ENCODE measurements at regions not wholly inside any gene's neighbourhood (a gene's known extent, or its start where the extent isn't known, plus 50 kb on each side); places are given as distances from the start of the nearest gene placed in this dataset.

GRCh38 chr3:22296601-22297000 lies 545.6 kb upstream of the ZNF385D start:
- Mint-ChIP-seq H3K4me1 (no peaks in the 10 kb centered on the region), H3K4me3 (no peak overlapping the region), H3K36me3 (no peaks in the 10 kb centered on the region), H3K27ac (no peak overlapping the region), H3K9me3 (peaks cover 21% of the 10 kb centered on the region)
- ATAC-seq, result no peak
- no peak for DNase-seq (ENCODE audit: low spot score in 2 of 2)

GRCh38 chr3:22297436-22297835 lies 546.4 kb upstream of the ZNF385D start:
- H3K4me3 Mint-ChIP-seq, result no peak overlapping the region
- peaks cover 21% of the 10 kb centered on the region for H3K9me3 Mint-ChIP-seq
- H3K27ac Mint-ChIP-seq, result no peak overlapping the region
- ATAC-seq (no peak), DNase-seq (ENCODE audit: low spot score in 2 of 2) (no peak)
- H3K36me3 Mint-ChIP-seq, result no peaks in the 10 kb centered on the region
- H3K4me1 Mint-ChIP-seq, result no peaks in the 10 kb centered on the region

- ATAC-seq, result no peak
- no peaks in the 10 kb centered on the region for H3K36me3 Mint-ChIP-seq
Observed at GRCh38 chr3:22306454-22306853, 555.4 kb upstream of the ZNF385D start.

GRCh38 chr3:22308871-22309270 lies 557.9 kb upstream of the ZNF385D start:
- no peak overlapping the region for H3K4me3 Mint-ChIP-seq
- peaks cover 15% of the 10 kb centered on the region for H3K9me3 Mint-ChIP-seq
- H3K4me1 Mint-ChIP-seq, result no peaks in the 10 kb centered on the region
- no peak overlapping the region for H3K27ac Mint-ChIP-seq
- ATAC-seq (no peak), DNase-seq (ENCODE audit: low spot score in 2 of 2) (no peak)
- H3K36me3 Mint-ChIP-seq, result no peaks in the 10 kb centered on the region

More at GRCh38 chr3:22306454-22306853, 555.4 kb upstream of the ZNF385D start:
- no peak for DNase-seq (ENCODE audit: low spot score in 2 of 2)
- H3K4me1 Mint-ChIP-seq, result no peaks in the 10 kb centered on the region
- peaks cover 23% of the 10 kb centered on the region for H3K9me3 Mint-ChIP-seq
- no peak overlapping the region for H3K4me3 Mint-ChIP-seq
- H3K27ac Mint-ChIP-seq, result no peak overlapping the region

GRCh38 chr3:22315925-22316324 lies 564.9 kb upstream of the ZNF385D start:
- no peak overlapping the region for H3K27ac Mint-ChIP-seq
- peaks cover 16% of the 10 kb centered on the region for H3K9me3 Mint-ChIP-seq
- DNase-seq (ENCODE audit: low spot score in 2 of 2) (no peak), ATAC-seq (no peak)
- no peaks in the 10 kb centered on the region for H3K4me1 Mint-ChIP-seq
- H3K36me3 Mint-ChIP-seq, result no peaks in the 10 kb centered on the region
- no peak overlapping the region for H3K4me3 Mint-ChIP-seq

GRCh38 chr3:22318325-22318724 lies 567.3 kb upstream of the ZNF385D start:
- no peak overlapping the region for H3K27ac Mint-ChIP-seq
- no peak overlapping the region for H3K4me3 Mint-ChIP-seq
- ATAC-seq, result no peak
- peaks cover 28% of the 10 kb centered on the region for H3K9me3 Mint-ChIP-seq
- DNase-seq (ENCODE audit: low spot score in 2 of 2), result no peak
- no peaks in the 10 kb centered on the region for H3K4me1 Mint-ChIP-seq
- H3K36me3 Mint-ChIP-seq, result no peaks in the 10 kb centered on the region

GRCh38 chr3:22319446-22319845 lies 568.4 kb upstream of the ZNF385D start:
- Mint-ChIP-seq H3K9me3 (peaks cover 31% of the 10 kb centered on the region), H3K36me3 (no peaks in the 10 kb centered on the region), H3K4me1 (no peaks in the 10 kb centered on the region), H3K4me3 (no peak overlapping the region), H3K27ac (no peak overlapping the region)
- DNase-seq (ENCODE audit: low spot score in 2 of 2) (no peak), ATAC-seq (no peak)

GRCh38 chr3:22322861-22323260 lies 571.9 kb upstream of the ZNF385D start:
- Mint-ChIP-seq H3K27ac (no peak overlapping the region), H3K36me3 (no peaks in the 10 kb centered on the region), H3K4me1 (no peaks in the 10 kb centered on the region), H3K4me3 (no peak overlapping the region), H3K9me3 (peaks cover 29% of the 10 kb centered on the region)
- DNase-seq (ENCODE audit: low spot score in 2 of 2) (no peak), ATAC-seq (no peak)

GRCh38 chr3:22326305-22326704 lies 575.3 kb upstream of the ZNF385D start:
- no peak overlapping the region for H3K27ac Mint-ChIP-seq
- H3K9me3 Mint-ChIP-seq, result peaks cover 34% of the 10 kb centered on the region
- no peak for ATAC-seq
- no peaks in the 10 kb centered on the region for H3K36me3 Mint-ChIP-seq
- H3K4me1 Mint-ChIP-seq, result no peaks in the 10 kb centered on the region
- DNase-seq (ENCODE audit: low spot score in 2 of 2), result no peak
- H3K4me3 Mint-ChIP-seq, result no peak overlapping the region

- no peaks in the 10 kb centered on the region for H3K36me3 Mint-ChIP-seq
- ATAC-seq (no peak), DNase-seq (ENCODE audit: low spot score in 2 of 2) (no peak)
- no peak overlapping the region for H3K4me3 Mint-ChIP-seq
- H3K27ac Mint-ChIP-seq, result no peak overlapping the region
- H3K4me1 Mint-ChIP-seq, result no peaks in the 10 kb centered on the region
- peaks cover 14% of the 10 kb centered on the region for H3K9me3 Mint-ChIP-seq
Observed at GRCh38 chr3:22334996-22335395, 584.0 kb upstream of the ZNF385D start.

- no peaks in the 10 kb centered on the region for H3K4me1 Mint-ChIP-seq
- no peak for ATAC-seq
Observed at GRCh38 chr3:22349215-22349851, 598.3 kb upstream of the ZNF385D start.

GRCh38 chr3:22351806-22352205 lies 600.8 kb upstream of the ZNF385D start:
- DNase-seq (ENCODE audit: low spot score in 2 of 2), result no peak
- Mint-ChIP-seq H3K36me3 (no peaks in the 10 kb centered on the region), H3K27ac (no peak overlapping the region), H3K4me1 (no peaks in the 10 kb centered on the region), H3K4me3 (no peak overlapping the region), H3K9me3 (peaks cover 12% of the 10 kb centered on the region)
- ATAC-seq, result no peak

More at GRCh38 chr3:22349215-22349851, 598.3 kb upstream of the ZNF385D start:
- Mint-ChIP-seq H3K36me3 (no peaks in the 10 kb centered on the region), H3K9me3 (peaks cover 11% of the 10 kb centered on the region), H3K4me3 (no peak overlapping the region), H3K27ac (no peak overlapping the region)
- DNase-seq (ENCODE audit: low spot score in 2 of 2), result no peak

GRCh38 chr3:22353126-22353525 lies 602.1 kb upstream of the ZNF385D start:
- ATAC-seq (no peak), DNase-seq (ENCODE audit: low spot score in 2 of 2) (no peak)
- H3K4me3 Mint-ChIP-seq, result no peak overlapping the region
- no peak overlapping the region for H3K27ac Mint-ChIP-seq
- no peaks in the 10 kb centered on the region for H3K4me1 Mint-ChIP-seq
- no peaks in the 10 kb centered on the region for H3K36me3 Mint-ChIP-seq
- peaks cover 10% of the 10 kb centered on the region for H3K9me3 Mint-ChIP-seq

- ATAC-seq (no peak), DNase-seq (ENCODE audit: low spot score in 2 of 2) (no peak)
- Mint-ChIP-seq H3K36me3 (no peaks in the 10 kb centered on the region), H3K4me1 (no peaks in the 10 kb centered on the region), H3K4me3 (no peak overlapping the region), H3K27ac (no peak overlapping the region), H3K9me3 (peaks cover 10% of the 10 kb centered on the region)
Observed at GRCh38 chr3:22358334-22358733, 607.3 kb upstream of the ZNF385D start.

GRCh38 chr3:22360164-22360563 lies 609.2 kb upstream of the ZNF385D start:
- no peaks in the 10 kb centered on the region for H3K36me3 Mint-ChIP-seq
- no peak for ATAC-seq
- H3K9me3 Mint-ChIP-seq, result peaks cover 3% of the 10 kb centered on the region
- H3K27ac Mint-ChIP-seq, result no peak overlapping the region
- no peak overlapping the region for H3K4me3 Mint-ChIP-seq
- no peak for DNase-seq (ENCODE audit: low spot score in 2 of 2)
- no peaks in the 10 kb centered on the region for H3K4me1 Mint-ChIP-seq

- Mint-ChIP-seq H3K9me3 (peaks cover 3% of the 10 kb centered on the region), H3K36me3 (no peaks in the 10 kb centered on the region), H3K4me1 (no peaks in the 10 kb centered on the region), H3K4me3 (no peak overlapping the region), H3K27ac (no peak overlapping the region)
- ATAC-seq (no peak), DNase-seq (ENCODE audit: low spot score in 2 of 2) (no peak)
Observed at GRCh38 chr3:22360970-22361369, 610.0 kb upstream of the ZNF385D start.

- H3K4me3 Mint-ChIP-seq, result no peak overlapping the region
- H3K27ac Mint-ChIP-seq, result no peak overlapping the region
- H3K4me1 Mint-ChIP-seq, result no peaks in the 10 kb centered on the region
- no peaks in the 10 kb centered on the region for H3K9me3 Mint-ChIP-seq
- no peaks in the 10 kb centered on the region for H3K36me3 Mint-ChIP-seq
- ATAC-seq (no peak), DNase-seq (ENCODE audit: low spot score in 2 of 2) (no peak)
Observed at GRCh38 chr3:22361521-22361920, 610.5 kb upstream of the ZNF385D start.
